SK-N-SH (cell line): ENCODE measurements at regions not wholly inside any gene's neighbourhood (a gene's known extent, or its start where the extent isn't known, plus 50 kb on each side); places are given as distances from the start of the nearest gene placed in this dataset.

Experiments used
- CTCF ChIA-PET: fragments of 300-600, 350-600 bp; formaldehyde crosslinking; extraction: SDS; loops from one replicate; lab custom pipeline; 2021; lab: Yijun Ruan, JAX
- POLR2A ChIA-PET: fragments of 350-600 bp; sonication (Branson Sonifier 250); formaldehyde crosslinking; extraction: SDS; loops from one replicate; lab custom pipeline; 2020; ENCODE audit warnings: antibody characterized with exemption, inconsistent platforms; lab: Yijun Ruan, JAX
- DNase-seq: peaks from one replicate; pipeline ENCODE4 v3.0.0; 2012
- H2AFZ ChIP-seq: fragments of 200-600 bp; sonication (generic); 2 replicates; pipeline ENCODE4 v1.8.1; 2016; ENCODE audit warnings: antibody characterized with exemption, mild to moderate bottlenecking, low read depth
- H3F3A ChIP-seq: fragments of 200-600 bp; sonication (generic); replicated peaks from 2 replicates; pipeline ENCODE3; 2016; ENCODE audit warnings: antibody characterized with exemption, mild to moderate bottlenecking; ENCODE audit not compliant: insufficient read depth
- H3K27ac ChIP-seq, 2 experiments: fragments of 200-500 bp in 1 of 2; fragments of 200-600 bp in 1 of 2; sonication (Bioruptor generic) in 1 of 2; sonication (generic), shearing (Covaris generic) in 1 of 2; 2 replicates each; pipeline versions ENCODE4 v1.5.1 to v1.6.1; 2014 to 2016; ENCODE audit warnings: low read depth in 2 of 2, inconsistent platforms in 1 of 2, low read length in 1 of 2, mild to moderate bottlenecking in 1 of 2, mixed read lengths in 1 of 2
- H3K27me3 ChIP-seq: fragments of 200-600 bp; sonication (generic), shearing (Covaris generic); 2 replicates; pipeline ENCODE4 v1.6.1; 2016; ENCODE audit warnings: mixed run types; ENCODE audit not compliant: insufficient read depth
- H3K36me3 ChIP-seq, 2 experiments: fragments of 200-500 bp in 1 of 2; fragments of 200-600 bp in 1 of 2; sonication (Bioruptor generic) in 1 of 2; sonication (generic) in 1 of 2; replicated peaks in 1 of 2; 2 replicates each; pipeline versions ENCODE3 to v1.5.1; 2014 to 2016; ENCODE audit warnings: low read length in 1 of 2, mild to moderate bottlenecking in 1 of 2; ENCODE audit not compliant: insufficient read depth in 2 of 2, control insufficient read depth in 1 of 2
- H3K4me1 ChIP-seq, 2 experiments: fragments of 200-500 bp in 1 of 2; fragments of 200-600 bp in 1 of 2; sonication (Bioruptor generic) in 1 of 2; sonication (generic), shearing (Covaris generic) in 1 of 2; 2 replicates each; pipeline versions ENCODE4 v1.5.1 to v1.6.1; 2014 to 2016; ENCODE audit warnings: low read depth in 1 of 2, low read length in 1 of 2, mixed run types in 1 of 2; ENCODE audit not compliant: insufficient read depth in 2 of 2, control insufficient read depth in 1 of 2
- H3K4me2 ChIP-seq: fragments of 200-600 bp; sonication (generic), shearing (Covaris generic); 2 replicates; pipeline ENCODE4 v1.6.1; 2017; ENCODE audit warnings: mixed run types
- H3K4me3 ChIP-seq, 2 experiments: fragments of 200-500 bp in 1 of 2; fragments of 200-600 bp in 1 of 2; sonication (Bioruptor generic) in 1 of 2; sonication (generic), shearing (Covaris generic) in 1 of 2; 2 replicates each; pipeline versions ENCODE4 v1.5.1 to v1.8.1; 2014 to 2016; ENCODE audit warnings: low read depth in 2 of 2, inconsistent platforms in 1 of 2, low read length in 1 of 2, mild to moderate bottlenecking in 1 of 2, mixed read lengths in 1 of 2, moderate library complexity in 1 of 2
- H3K79me2 ChIP-seq: fragments of 200-600 bp; sonication (generic); 2 replicates; pipeline ENCODE4 v1.8.1; 2017; ENCODE audit warnings: mild to moderate bottlenecking; ENCODE audit not compliant: insufficient read depth
- H3K9ac ChIP-seq: fragments of 200-600 bp; sonication (generic); 2 replicates; pipeline ENCODE4 v1.6.1; 2017; ENCODE audit warnings: mixed run types
- H3K9me2 ChIP-seq: fragments of 200-600 bp; sonication (generic); 2 replicates; pipeline ENCODE4 v1.6.1; 2017; ENCODE audit warnings: mixed run types
- H3K9me3 ChIP-seq: fragments of 200-600 bp; sonication (generic); 2 replicates; pipeline ENCODE4 v1.6.1; 2017; ENCODE audit warnings: mixed run types, mild to moderate bottlenecking, moderate library complexity
- H4K20me1 ChIP-seq: fragments of 200-600 bp; sonication (generic); 2 replicates; pipeline ENCODE4 v1.6.1; 2017; ENCODE audit warnings: mild to moderate bottlenecking, mixed run types; ENCODE audit not compliant: insufficient read depth
- CHD2 ChIP-seq: fragments of 150-350 bp; IDR thresholded peaks from 2 replicates; pipeline ENCODE4 v1.6.1; 2018; ENCODE audit warnings: low read length; ENCODE audit not compliant: partially characterized antibody
- ELF1 ChIP-seq: IDR thresholded peaks from 2 replicates; pipeline ENCODE4 v1.4.0; 2012
- EP300 ChIP-seq, 2 experiments: IDR thresholded peaks; 2 replicates each; pipeline versions ENCODE4 v1.4.0 to v1.6.1; 2012; ENCODE audit warnings: borderline replicate concordance in 1 of 2, low read depth in 1 of 2, low read length in 1 of 2
- FOSL2 ChIP-seq: IDR thresholded peaks from 2 replicates; pipeline ENCODE4 v1.4.0; 2012; ENCODE audit warnings: low read depth, mild to moderate bottlenecking, moderate library complexity, borderline replicate concordance
- FOXM1 ChIP-seq: IDR thresholded peaks from 2 replicates; pipeline ENCODE4 v1.4.0; 2012; ENCODE audit warnings: low read depth, mild to moderate bottlenecking
- GABPA ChIP-seq: IDR thresholded peaks from 2 replicates; pipeline ENCODE4 v1.4.0; 2012; ENCODE audit warnings: low read depth, mild to moderate bottlenecking
- GATA2 ChIP-seq: sonication (generic); formaldehyde crosslinking; IDR thresholded peaks from 2 replicates; pipeline ENCODE4 v1.5.0; 2020; ENCODE audit warnings: mild to moderate bottlenecking, missing genetic modification reagents
- MEF2A ChIP-seq: IDR thresholded peaks from 2 replicates; pipeline ENCODE4 v1.4.0; 2012; ENCODE audit warnings: low read depth, borderline replicate concordance
- NFIC ChIP-seq: IDR thresholded peaks from 2 replicates; pipeline ENCODE4 v1.4.0; 2012; ENCODE audit warnings: borderline replicate concordance
- PBX3 ChIP-seq: IDR thresholded peaks from 2 replicates; pipeline ENCODE4; 2012
- RAD21 ChIP-seq: IDR thresholded peaks from 2 replicates; pipeline ENCODE4 v1.6.1; 2012; ENCODE audit warnings: mild to moderate bottlenecking, low read length
- RCOR1 ChIP-seq: fragments of 150-350 bp; IDR thresholded peaks from 2 replicates; pipeline ENCODE4 v1.6.1; 2017; ENCODE audit warnings: antibody characterized with exemption, low read length
- RFX5 ChIP-seq: IDR thresholded peaks from 2 replicates; pipeline ENCODE4 v1.6.1; 2012; ENCODE audit warnings: mild to moderate bottlenecking, improper control_type of control experiment, low read length
- RXRA ChIP-seq: IDR thresholded peaks from 2 replicates; pipeline ENCODE4 v1.4.0; 2012; ENCODE audit warnings: low read depth, mild to moderate bottlenecking, borderline replicate concordance
- SIN3A ChIP-seq: IDR thresholded peaks from 2 replicates; pipeline ENCODE4 v1.6.1; 2012; ENCODE audit warnings: low read depth, mild to moderate bottlenecking, low read length, moderate library complexity, borderline replicate concordance
- SMC3 ChIP-seq: IDR thresholded peaks from 2 replicates; pipeline ENCODE4 v1.6.1; 2012; ENCODE audit warnings: low read depth, low read length, improper control_type of control experiment
- TCF12 ChIP-seq: IDR thresholded peaks from 2 replicates; pipeline ENCODE4 v1.4.0; 2012
- USF1 ChIP-seq: IDR thresholded peaks from 2 replicates; pipeline ENCODE4 v1.4.0; 2012; ENCODE audit warnings: low read depth, borderline replicate concordance
- YY1 ChIP-seq: IDR thresholded peaks from 2 replicates; pipeline ENCODE4 v1.4.0; 2012; ENCODE audit warnings: low read depth, mild to moderate bottlenecking
- WGBS: methylation state at CpG from one replicate; pipeline ENCODE4 v1.1.6; 2017; ENCODE audit warnings: low lambda C conversion rate; 5-methylcytosine and 5-hydroxymethylcytosine counted together
- TF ChIP-seq, protein P1 (sequence below): IDR thresholded peaks from 2 replicates; pipeline ENCODE4 v1.4.0; 2012; ENCODE audit warnings: low read depth, borderline replicate concordance
- TF ChIP-seq, protein P2 (sequence below): fragments of 200-600 bp; sonication (generic); IDR thresholded peaks from 2 replicates; pipeline ENCODE4 v1.6.1; 2017; ENCODE audit warnings: antibody characterized with exemption, mild to moderate bottlenecking, moderate library complexity

- no peaks in the 10 kb centered on the region for H3F3A ChIP-seq
- no peak overlapping the region for H3K9ac ChIP-seq
- no peak overlapping the region for H3K4me3 ChIP-seq
- H4K20me1 ChIP-seq, result no peaks in the 10 kb centered on the region
- ChIA-PET CTCF (interaction anchor here (1.0 to 1.9 kb wide), 3 partner anchors 17 to 80 kb away, joined by 3 to 5 read pairs (median 3); no protein-coding TSS in a partner anchor), POLR2A (no interaction called here)
- no peak overlapping the region for H3K4me2 ChIP-seq
- no peaks in the 10 kb centered on the region for H3K9me2 ChIP-seq
- no peaks in the 10 kb centered on the region for H3K9me3 ChIP-seq
- no peak overlapping the region for H3K27ac ChIP-seq
- no peaks in the 10 kb centered on the region for H3K27me3 ChIP-seq
- no peak for DNase-seq
- H2AFZ ChIP-seq, result no peak overlapping the region
- H3K4me1 ChIP-seq, result no peaks in the 10 kb centered on the region
- no peaks in the 10 kb centered on the region for H3K79me2 ChIP-seq
- H3K36me3 ChIP-seq, result no peaks in the 10 kb centered on the region
- TF ChIP-seq EP300 (IDR thresholded peaks at IDR 0.05; ENCODE audit: borderline replicate concordance in 1 of 2, low read depth in 1 of 2, low read length in 1 of 2) (no peak), RXRA (no peak), YY1 (no peak), PBX3 (no peak), RCOR1 (no peak), NFIC (no peak), FOXM1 (no peak), SMC3 (no peak), TCF12 (no peak), ELF1 (no peak), RFX5 (no peak), MEF2A (no peak), GABPA (no peak), FOSL2 (no peak), RAD21 (no peak), SIN3A (no peak), CHD2 (no peak)
- TF ChIP-seq, protein P1, sequence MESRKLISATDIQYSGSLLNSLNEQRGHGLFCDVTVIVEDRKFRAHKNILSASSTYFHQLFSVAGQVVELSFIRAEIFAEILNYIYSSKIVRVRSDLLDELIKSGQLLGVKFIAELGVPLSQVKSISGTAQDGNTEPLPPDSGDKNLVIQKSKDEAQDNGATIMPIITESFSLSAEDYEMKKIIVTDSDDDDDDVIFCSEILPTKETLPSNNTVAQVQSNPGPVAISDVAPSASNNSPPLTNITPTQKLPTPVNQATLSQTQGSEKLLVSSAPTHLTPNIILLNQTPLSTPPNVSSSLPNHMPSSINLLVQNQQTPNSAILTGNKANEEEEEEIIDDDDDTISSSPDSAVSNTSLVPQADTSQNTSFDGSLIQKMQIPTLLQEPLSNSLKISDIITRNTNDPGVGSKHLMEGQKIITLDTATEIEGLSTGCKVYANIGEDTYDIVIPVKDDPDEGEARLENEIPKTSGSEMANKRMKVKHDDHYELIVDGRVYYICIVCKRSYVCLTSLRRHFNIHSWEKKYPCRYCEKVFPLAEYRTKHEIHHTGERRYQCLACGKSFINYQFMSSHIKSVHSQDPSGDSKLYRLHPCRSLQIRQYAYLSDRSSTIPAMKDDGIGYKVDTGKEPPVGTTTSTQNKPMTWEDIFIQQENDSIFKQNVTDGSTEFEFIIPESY, result no peak
Measured at GRCh38 chr1:34663031-34663430, 91.8 kb upstream of the GJB5 start.

DNA sequence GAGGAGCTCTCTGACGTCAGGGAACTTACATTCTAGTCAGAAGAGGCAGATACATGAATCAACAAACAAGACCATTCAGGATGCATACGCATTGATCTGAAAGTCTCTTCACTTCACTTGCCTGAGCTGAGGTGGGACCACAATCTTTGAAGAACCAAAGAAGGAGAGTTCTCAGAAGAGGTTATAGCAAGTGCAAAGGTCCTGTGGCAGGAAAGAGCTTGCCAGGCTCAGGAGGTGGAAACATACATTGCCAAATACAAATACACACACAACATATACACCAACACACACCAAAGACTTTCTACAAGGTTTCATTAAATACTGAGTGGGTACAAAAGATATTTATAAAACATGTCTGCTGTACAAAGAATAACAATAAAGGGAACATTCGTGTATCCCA is 86.8 kb upstream of the GJB5 start:
- Histone ChIP-seq H4K20me1 (no peaks in the 10 kb centered on the region), H3K4me3 (no peak overlapping the region), H3K4me2 (no peak overlapping the region), H3K79me2 (no peaks in the 10 kb centered on the region), H3K27ac (no peak overlapping the region), H3K36me3 (no peaks in the 10 kb centered on the region), H3K27me3 (no peaks in the 10 kb centered on the region), H3K4me1 (no peaks in the 10 kb centered on the region), H2AFZ (no peak overlapping the region), H3K9me2 (no peaks in the 10 kb centered on the region), H3K9ac (no peak overlapping the region), H3F3A (no peaks in the 10 kb centered on the region), H3K9me3 (no peaks in the 10 kb centered on the region)
- 35% methylated on average over 3 of the region's 3 CpGs for WGBS
- no peak for DNase-seq
- TF ChIP-seq GATA2 (CRISPR knock-in tag), result no peak
- no peak for TF ChIP-seq FOXM1
- no peak for TF ChIP-seq USF1
- TF ChIP-seq, protein P2, sequence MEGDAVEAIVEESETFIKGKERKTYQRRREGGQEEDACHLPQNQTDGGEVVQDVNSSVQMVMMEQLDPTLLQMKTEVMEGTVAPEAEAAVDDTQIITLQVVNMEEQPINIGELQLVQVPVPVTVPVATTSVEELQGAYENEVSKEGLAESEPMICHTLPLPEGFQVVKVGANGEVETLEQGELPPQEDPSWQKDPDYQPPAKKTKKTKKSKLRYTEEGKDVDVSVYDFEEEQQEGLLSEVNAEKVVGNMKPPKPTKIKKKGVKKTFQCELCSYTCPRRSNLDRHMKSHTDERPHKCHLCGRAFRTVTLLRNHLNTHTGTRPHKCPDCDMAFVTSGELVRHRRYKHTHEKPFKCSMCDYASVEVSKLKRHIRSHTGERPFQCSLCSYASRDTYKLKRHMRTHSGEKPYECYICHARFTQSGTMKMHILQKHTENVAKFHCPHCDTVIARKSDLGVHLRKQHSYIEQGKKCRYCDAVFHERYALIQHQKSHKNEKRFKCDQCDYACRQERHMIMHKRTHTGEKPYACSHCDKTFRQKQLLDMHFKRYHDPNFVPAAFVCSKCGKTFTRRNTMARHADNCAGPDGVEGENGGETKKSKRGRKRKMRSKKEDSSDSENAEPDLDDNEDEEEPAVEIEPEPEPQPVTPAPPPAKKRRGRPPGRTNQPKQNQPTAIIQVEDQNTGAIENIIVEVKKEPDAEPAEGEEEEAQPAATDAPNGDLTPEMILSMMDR, result no peak
- no peak for TF ChIP-seq RFX5
- ChIA-PET CTCF (interaction anchor here (2.3 kb wide), 1 partner anchor 14 kb away, joined by 7 read pairs; no protein-coding TSS in a partner anchor), POLR2A (no interaction called here)
